SU-DHL-6 (cell line): ENCODE measurements at regions not wholly inside any gene's neighbourhood (a gene's known extent, or its start where the extent isn't known, plus 50 kb on each side); places are given as distances from the start of the nearest gene placed in this dataset.
A peak's percentile ranks its signal among the peaks of the same experiment; 100 is the strongest.

Experiments used
- H2AFZ ChIP-seq: fragments of 200-600 bp; sonication (generic); 2 replicates; pipeline ENCODE4 v1.6.1; 2014; ENCODE audit warnings: low read depth, mild to moderate bottlenecking, moderate library complexity, mixed read lengths, antibody characterized with exemption, low read length; ENCODE audit not compliant: severe bottlenecking
- H3F3A ChIP-seq: fragments of 200-600 bp; shearing (Covaris generic); 2 replicates; pipeline ENCODE4 v1.6.0; 2016; ENCODE audit warnings: antibody characterized with exemption, mild to moderate bottlenecking; ENCODE audit not compliant: insufficient read depth
- H3K27ac ChIP-seq: fragments of 200-600 bp; sonication (generic); 2 replicates; pipeline ENCODE4 v1.5.1; 2016; ENCODE audit warnings: low read depth, mild to moderate bottlenecking, low read length, moderate library complexity, mixed read lengths
- H3K27me3 ChIP-seq: fragments of 200-600 bp; sonication (generic), shearing (Covaris generic); 2 replicates; pipeline ENCODE4 v1.6.0; 2014; ENCODE audit warnings: mild to moderate bottlenecking, low read length
- H3K36me3 ChIP-seq: fragments of 200-600 bp; sonication (generic); 2 replicates; pipeline ENCODE4 v1.6.1; 2014; ENCODE audit warnings: mild to moderate bottlenecking, low read length, mixed read lengths
- H3K4me2 ChIP-seq: fragments of 300-600, 200-600 bp; shearing (Covaris generic), sonication (generic); 2 replicates; pipeline ENCODE4 v1.6.0; 2014; ENCODE audit warnings: low read length, low read depth, mild to moderate bottlenecking; ENCODE audit not compliant: poor library complexity, severe bottlenecking
- H3K4me3 ChIP-seq: fragments of 200-600 bp; sonication (generic); 2 replicates; pipeline ENCODE4 v1.5.1; 2014; ENCODE audit warnings: antibody characterized with exemption, low read length, mild to moderate bottlenecking, mixed read lengths; ENCODE audit not compliant: insufficient read depth, poor library complexity, severe bottlenecking
- H3K79me2 ChIP-seq: fragments of 200-600 bp; sonication (generic); 2 replicates; pipeline ENCODE4 v1.6.1; 2014; ENCODE audit warnings: mild to moderate bottlenecking, low read length, moderate library complexity; ENCODE audit not compliant: insufficient read depth
- H3K9ac ChIP-seq: fragments of 200-600 bp; sonication (generic); 2 replicates; pipeline ENCODE4 v1.7.0; 2014; ENCODE audit warnings: mild to moderate bottlenecking, low read length
- H3K9me2 ChIP-seq: fragments of 200-600 bp; sonication (generic); replicated peaks from 2 replicates; pipeline ENCODE4 v1.6.1; 2014; ENCODE audit warnings: low read length; ENCODE audit not compliant: insufficient read depth
- H3K9me3 ChIP-seq: fragments of 200-600 bp; sonication (generic); 2 replicates; pipeline ENCODE4 v1.6.1; 2014; ENCODE audit warnings: low read length, mixed read lengths; ENCODE audit not compliant: insufficient read depth
- H4K20me1 ChIP-seq: fragments of 200-600 bp; sonication (generic); 2 replicates; pipeline ENCODE4 v1.6.1; 2014; ENCODE audit warnings: low read depth, mild to moderate bottlenecking, antibody characterized with exemption, low read length, moderate library complexity, mixed read lengths
- EZH2phosphoT487 ChIP-seq: fragments of 200-600 bp; sonication (generic), shearing (Covaris generic); conservative IDR thresholded peaks from 2 replicates; pipeline ENCODE4 v1.6.1; 2018; ENCODE audit warnings: mild to moderate bottlenecking, antibody characterized with exemption, low read length, moderate library complexity, mixed read lengths
- TF ChIP-seq, protein P1 (sequence below): fragments of 200-600 bp; sonication (generic); IDR thresholded peaks from one replicate; pipeline ENCODE4 v1.5.1; 2017; ENCODE audit warnings: antibody characterized with exemption, mild to moderate bottlenecking, low read length, moderate library complexity; ENCODE audit not compliant: insufficient read depth, poor library complexity, severe bottlenecking

DNA sequence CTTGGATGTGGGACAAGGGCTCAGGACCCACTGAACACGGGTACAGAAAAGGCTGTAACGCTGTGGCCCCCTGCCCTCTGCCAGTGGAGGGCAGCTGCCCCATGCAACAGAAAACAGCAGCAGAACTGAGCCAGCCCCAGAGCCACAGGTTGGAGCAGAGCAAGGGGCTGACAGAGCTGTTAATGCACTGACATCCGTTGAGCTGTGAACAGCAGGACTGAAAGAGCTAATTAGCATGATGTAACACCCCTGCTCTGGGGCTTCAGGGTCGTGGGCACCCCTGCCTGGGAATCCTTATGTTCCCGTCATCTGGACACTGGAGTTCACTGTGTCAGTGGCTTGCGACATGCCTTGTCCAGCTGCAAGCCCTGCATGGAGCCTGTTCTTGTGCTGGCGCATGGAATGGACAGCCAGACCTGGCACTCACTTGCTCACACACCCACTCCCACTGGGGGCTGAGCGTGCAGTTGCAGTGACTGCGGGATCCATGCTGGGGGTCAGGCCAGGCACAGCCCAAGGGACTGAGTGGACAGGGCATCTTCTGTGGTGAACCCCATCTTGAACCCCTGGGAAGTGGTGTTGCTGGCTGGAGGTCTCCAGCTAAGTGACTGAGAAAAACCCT is 293.7 kb downstream of the DNAJB9 start:
- H3K9me2 ChIP-seq, result no peaks in the 10 kb centered on the region
- no peaks in the 10 kb centered on the region for H3K79me2 ChIP-seq
- no peaks in the 10 kb centered on the region for H4K20me1 ChIP-seq
- TF ChIP-seq EZH2phosphoT487, result no peak
- TF ChIP-seq, protein P1, sequence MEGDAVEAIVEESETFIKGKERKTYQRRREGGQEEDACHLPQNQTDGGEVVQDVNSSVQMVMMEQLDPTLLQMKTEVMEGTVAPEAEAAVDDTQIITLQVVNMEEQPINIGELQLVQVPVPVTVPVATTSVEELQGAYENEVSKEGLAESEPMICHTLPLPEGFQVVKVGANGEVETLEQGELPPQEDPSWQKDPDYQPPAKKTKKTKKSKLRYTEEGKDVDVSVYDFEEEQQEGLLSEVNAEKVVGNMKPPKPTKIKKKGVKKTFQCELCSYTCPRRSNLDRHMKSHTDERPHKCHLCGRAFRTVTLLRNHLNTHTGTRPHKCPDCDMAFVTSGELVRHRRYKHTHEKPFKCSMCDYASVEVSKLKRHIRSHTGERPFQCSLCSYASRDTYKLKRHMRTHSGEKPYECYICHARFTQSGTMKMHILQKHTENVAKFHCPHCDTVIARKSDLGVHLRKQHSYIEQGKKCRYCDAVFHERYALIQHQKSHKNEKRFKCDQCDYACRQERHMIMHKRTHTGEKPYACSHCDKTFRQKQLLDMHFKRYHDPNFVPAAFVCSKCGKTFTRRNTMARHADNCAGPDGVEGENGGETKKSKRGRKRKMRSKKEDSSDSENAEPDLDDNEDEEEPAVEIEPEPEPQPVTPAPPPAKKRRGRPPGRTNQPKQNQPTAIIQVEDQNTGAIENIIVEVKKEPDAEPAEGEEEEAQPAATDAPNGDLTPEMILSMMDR, result no peak
- no peak overlapping the region for H3K9ac ChIP-seq
- no peak overlapping the region for H3K4me3 ChIP-seq
- no peak overlapping the region for H2AFZ ChIP-seq
- H3K27me3 ChIP-seq, result no peaks in the 10 kb centered on the region
- no peak overlapping the region for H3K27ac ChIP-seq
- H3K36me3 ChIP-seq, result no peaks in the 10 kb centered on the region
- no peak overlapping the region for H3K4me2 ChIP-seq
- no peaks in the 10 kb centered on the region; the same call in 1 of the 2 replicates for H3K9me3 ChIP-seq
- no peaks in the 10 kb centered on the region for H3F3A ChIP-seq

DNA sequence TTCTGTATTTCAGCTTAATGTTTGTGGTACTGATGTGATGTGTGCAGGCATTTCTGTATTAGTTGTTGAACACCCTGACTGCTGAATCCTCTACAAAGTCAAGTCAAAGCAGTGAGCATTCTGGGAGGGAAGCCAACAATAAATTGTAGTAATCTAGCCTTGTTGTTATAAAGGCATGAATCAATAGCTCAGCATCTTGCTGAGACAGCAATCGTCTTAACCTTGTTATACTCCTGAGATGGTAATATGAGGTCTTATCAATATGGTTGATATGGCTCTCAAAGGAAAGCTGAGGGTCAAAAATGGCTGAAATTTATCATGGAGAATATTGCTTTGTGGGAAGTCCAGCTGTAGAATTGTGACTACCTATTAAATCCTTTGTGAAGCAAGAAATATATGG is 299.4 kb downstream of the DNAJB9 start:
- no peak for TF ChIP-seq EZH2phosphoT487
- TF ChIP-seq, protein P1, result no peak
- Histone ChIP-seq H3K79me2 (no peaks in the 10 kb centered on the region), H3K27me3 (no peaks in the 10 kb centered on the region), H2AFZ (no peak overlapping the region), H3K36me3 (no peaks in the 10 kb centered on the region), H3K9ac (no peak overlapping the region), H4K20me1 (no peaks in the 10 kb centered on the region), H3F3A (no peaks in the 10 kb centered on the region), H3K9me3 (no peaks in the 10 kb centered on the region), H3K27ac (no peak overlapping the region), H3K9me2 (no peaks in the 10 kb centered on the region), H3K4me3 (no peak overlapping the region), H3K4me2 (no peak overlapping the region)

DNA sequence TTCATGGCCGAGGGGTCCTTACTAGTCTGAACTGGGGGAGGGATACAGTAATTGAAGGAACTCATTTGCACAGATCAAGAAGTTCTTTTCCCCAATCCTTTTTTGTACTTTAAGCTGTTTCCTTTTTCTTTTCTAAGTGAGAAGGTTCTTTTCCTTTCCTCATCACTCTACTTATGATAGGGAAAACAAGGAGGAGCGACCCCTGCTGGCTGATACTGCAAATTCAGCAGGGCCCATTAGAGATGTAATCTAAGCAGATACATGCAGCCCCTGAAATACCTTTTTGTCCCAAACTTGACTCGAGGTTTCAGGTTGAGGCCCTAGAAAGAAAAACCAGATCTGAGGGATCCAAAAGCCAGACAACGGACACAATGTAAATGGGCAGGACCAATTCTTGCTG is 305.5 kb downstream of the DNAJB9 start:
- no peaks in the 10 kb centered on the region for H3K36me3 ChIP-seq
- H3K9me2 ChIP-seq, result no peaks in the 10 kb centered on the region
- H3K79me2 ChIP-seq, result no peaks in the 10 kb centered on the region
- no peak overlapping the region for H3K27ac ChIP-seq
- no peaks in the 10 kb centered on the region for H4K20me1 ChIP-seq
- H2AFZ ChIP-seq, result no peak overlapping the region
- no peaks in the 10 kb centered on the region for H3K9me3 ChIP-seq
- no peak overlapping the region for H3K4me2 ChIP-seq
- H3K27me3 ChIP-seq, result no peaks in the 10 kb centered on the region
- H3K9ac ChIP-seq, result no peak overlapping the region
- H3K4me3 ChIP-seq, result no peak overlapping the region
- no peaks in the 10 kb centered on the region for H3F3A ChIP-seq
- no peak for TF ChIP-seq EZH2phosphoT487
- TF ChIP-seq, protein P1, result peak; percentile 51
